ENCODE measurements at regions not wholly inside any gene's neighbourhood (a gene's known extent, or its start where the extent isn't known, plus 50 kb on each side); places are given as distances from the start of the nearest gene placed in this dataset.

DNA sequence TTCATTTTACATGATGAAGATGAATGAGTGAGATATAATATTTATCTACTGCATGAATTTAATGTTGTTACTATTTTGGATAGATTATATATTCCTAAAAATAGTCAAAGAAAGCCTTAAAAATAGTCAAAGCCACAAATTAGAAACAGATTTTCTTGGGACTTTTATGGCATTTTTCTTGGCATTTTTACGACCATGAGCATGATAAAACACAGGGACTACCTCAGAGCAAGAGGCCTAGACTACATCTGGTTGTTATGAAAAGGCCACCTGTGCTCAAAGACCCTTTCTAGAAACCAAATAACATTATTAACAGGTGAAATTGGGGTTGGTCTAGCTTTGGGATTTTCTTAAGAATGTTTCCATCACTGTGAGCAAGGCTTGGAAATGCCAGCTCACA lies 281.0 kb downstream of the OXSM start:
- TF ChIP-seq, protein P1, sequence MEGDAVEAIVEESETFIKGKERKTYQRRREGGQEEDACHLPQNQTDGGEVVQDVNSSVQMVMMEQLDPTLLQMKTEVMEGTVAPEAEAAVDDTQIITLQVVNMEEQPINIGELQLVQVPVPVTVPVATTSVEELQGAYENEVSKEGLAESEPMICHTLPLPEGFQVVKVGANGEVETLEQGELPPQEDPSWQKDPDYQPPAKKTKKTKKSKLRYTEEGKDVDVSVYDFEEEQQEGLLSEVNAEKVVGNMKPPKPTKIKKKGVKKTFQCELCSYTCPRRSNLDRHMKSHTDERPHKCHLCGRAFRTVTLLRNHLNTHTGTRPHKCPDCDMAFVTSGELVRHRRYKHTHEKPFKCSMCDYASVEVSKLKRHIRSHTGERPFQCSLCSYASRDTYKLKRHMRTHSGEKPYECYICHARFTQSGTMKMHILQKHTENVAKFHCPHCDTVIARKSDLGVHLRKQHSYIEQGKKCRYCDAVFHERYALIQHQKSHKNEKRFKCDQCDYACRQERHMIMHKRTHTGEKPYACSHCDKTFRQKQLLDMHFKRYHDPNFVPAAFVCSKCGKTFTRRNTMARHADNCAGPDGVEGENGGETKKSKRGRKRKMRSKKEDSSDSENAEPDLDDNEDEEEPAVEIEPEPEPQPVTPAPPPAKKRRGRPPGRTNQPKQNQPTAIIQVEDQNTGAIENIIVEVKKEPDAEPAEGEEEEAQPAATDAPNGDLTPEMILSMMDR (IDR thresholded peaks at IDR 0.05) = no peak
- TF ChIP-seq POLR2A (IDR thresholded peaks at IDR 0.05) = no peak
